Stimulated activated effector memory CD8-positive, alpha-beta T cell treated with anti-CD3 and anti-CD28 coated beads, Interleukin-12 subunit alpha, Interleukin-12 subunit beta, amount 100 ng/mL, for 72 hours (primary cell): ENCODE measurements at regions not wholly inside any gene's neighbourhood (a gene's known extent, or its start where the extent isn't known, plus 50 kb on each side); places are given as distances from the start of the nearest gene placed in this dataset.

Source experiments
- ATAC-seq: fragments of 150-1000 bp; cut with Tn5 transposase; 2 replicates; pipeline ENCODE4 v1.10.0; 2021
- DNase-seq, 2 donors: peaks; one replicate each; pipeline ENCODE4 v3.0.0; 2021 to 2022; ENCODE audit warnings: low spot score in 2 of 2
- H3K27ac Mint-ChIP-seq: one replicate; pipeline ENCODE4 v1.8.0; 2022; ENCODE audit warnings: mild to moderate bottlenecking, mixed read lengths
- H3K36me3 Mint-ChIP-seq: one replicate; pipeline ENCODE4 v1.8.0; 2022; ENCODE audit warnings: mild to moderate bottlenecking, mixed read lengths
- H3K4me1 Mint-ChIP-seq: one replicate; pipeline ENCODE4 v1.8.0; 2022; ENCODE audit warnings: mixed read lengths
- H3K4me3 Mint-ChIP-seq: one replicate; pipeline ENCODE4 v1.8.0; 2022; ENCODE audit warnings: mild to moderate bottlenecking, mixed read lengths
- H3K9me3 Mint-ChIP-seq: one replicate; pipeline ENCODE4 v1.8.0; 2022; ENCODE audit warnings: mixed read lengths

DNA sequence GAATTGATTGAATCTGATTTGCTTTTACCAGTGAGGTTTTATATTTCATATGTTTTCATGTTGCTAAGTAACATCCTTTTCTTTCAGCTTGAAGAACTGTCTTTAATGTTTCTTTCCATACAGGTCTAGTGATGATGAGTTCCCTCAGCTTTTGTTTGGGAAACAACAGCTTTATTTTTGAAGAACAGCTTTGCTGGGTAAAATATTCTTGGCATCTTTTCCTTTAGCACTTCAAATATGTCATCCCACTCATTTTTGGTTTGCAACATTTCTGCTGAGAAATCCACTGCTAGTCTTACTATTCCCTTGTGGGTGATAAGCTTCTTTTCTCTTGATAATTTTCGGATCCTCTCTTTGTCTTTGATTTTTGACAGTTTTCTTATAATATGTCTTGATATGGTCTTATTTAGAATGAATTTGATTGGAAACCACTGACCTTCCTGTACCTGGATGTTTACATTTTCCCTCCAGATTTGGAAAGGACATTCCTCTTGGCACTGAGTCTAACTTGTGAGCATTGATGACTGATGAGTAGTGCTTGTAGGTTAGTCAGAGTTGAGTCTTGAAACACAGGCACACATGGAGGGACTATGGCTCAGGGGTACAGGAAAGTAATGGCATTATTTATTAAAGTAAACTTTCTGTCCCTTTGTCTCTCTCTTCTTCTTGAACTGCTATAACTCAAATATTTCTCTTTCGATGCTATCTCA, 220.3 kb downstream of the SPATA31D1 start:
- no peaks in the 10 kb centered on the region for H3K36me3 Mint-ChIP-seq
- ATAC-seq (no peak), DNase-seq (no peak)
- peaks cover 20% of the 10 kb centered on the region for H3K9me3 Mint-ChIP-seq
- H3K27ac Mint-ChIP-seq, result no peak overlapping the region
- H3K4me1 Mint-ChIP-seq, result no peaks in the 10 kb centered on the region
- no peak overlapping the region for H3K4me3 Mint-ChIP-seq

DNA sequence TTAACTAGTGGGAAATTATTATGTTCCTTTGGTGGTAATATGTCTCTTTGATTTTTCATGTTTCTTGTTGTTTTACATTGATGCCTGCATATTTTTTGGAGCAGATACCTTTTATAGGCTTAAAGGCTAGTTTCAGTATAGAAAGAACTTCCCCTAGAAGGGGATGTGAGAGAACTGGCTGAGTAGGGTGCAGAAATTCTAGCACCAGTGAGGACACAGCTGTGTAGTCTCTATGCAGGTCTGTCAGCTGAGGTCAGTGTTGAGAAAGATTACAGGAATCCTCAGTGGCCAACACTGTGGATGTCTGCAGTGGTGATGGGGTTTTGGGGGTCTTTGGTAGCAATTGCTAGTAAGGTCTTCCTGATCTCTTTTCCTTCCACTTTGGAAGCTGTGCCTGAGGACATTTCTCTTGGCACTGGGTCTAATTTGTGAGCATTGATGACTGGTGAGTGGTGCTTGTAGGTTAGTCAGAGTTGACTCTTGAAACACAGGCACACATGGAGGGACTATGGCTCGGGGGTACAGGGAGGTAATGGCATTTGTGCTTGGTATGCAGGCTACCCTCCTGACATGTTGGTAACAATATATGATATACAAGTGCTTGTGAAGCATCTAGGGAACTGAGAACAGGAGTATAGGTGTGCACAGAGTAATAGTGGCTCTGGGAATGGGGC, 221.4 kb downstream of the SPATA31D1 start:
- no peak for ATAC-seq
- H3K4me3 Mint-ChIP-seq, result no peak overlapping the region
- no peak for DNase-seq
- H3K4me1 Mint-ChIP-seq, result no peaks in the 10 kb centered on the region
- H3K36me3 Mint-ChIP-seq, result no peaks in the 10 kb centered on the region
- H3K27ac Mint-ChIP-seq, result no peak overlapping the region
- peaks cover 20% of the 10 kb centered on the region for H3K9me3 Mint-ChIP-seq

DNA sequence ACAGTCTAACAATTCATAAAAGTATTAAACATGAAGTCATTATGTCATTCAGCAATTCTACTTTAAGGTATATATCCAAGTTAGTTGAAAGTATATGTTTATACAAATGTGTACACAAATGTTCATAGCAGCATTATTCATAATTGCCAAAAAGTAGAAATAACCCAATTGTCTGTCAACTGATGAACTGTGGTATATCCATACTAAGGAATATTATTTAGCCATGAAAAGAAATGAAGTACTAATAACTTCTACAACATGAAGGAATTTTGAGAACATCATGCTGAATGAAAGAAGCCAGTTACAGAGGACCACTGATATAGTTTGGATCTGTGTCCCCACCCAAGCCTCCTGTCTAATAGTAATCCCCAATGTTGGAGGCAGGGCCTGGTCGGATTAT, 224.3 kb downstream of the SPATA31D1 start:
- no peak for ATAC-seq
- Mint-ChIP-seq H3K9me3 (peaks cover 26% of the 10 kb centered on the region), H3K27ac (no peak overlapping the region), H3K4me1 (no peaks in the 10 kb centered on the region), H3K36me3 (no peaks in the 10 kb centered on the region), H3K4me3 (no peak overlapping the region)
- no peak for DNase-seq

DNA sequence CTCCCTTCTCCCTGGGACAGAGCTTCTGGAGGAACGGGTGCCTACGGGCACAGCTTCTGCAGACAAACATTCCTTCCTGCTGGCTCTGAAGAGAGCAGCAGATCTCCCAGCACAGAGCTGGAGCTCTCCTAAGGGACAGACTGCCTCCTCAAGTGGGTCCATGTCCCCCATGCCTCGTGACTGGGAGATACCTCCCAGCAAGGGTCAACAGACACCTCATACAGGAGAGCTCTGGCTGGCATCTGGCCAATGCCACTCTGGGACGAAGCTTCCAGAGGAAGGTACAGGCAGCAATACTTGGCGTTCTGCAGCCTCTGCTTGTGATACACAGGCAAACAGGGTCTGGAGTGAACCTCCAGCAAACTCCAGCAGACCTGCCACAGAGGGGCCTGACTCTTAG, 227.9 kb downstream of the SPATA31D1 start:
- no peak for ATAC-seq

DNA sequence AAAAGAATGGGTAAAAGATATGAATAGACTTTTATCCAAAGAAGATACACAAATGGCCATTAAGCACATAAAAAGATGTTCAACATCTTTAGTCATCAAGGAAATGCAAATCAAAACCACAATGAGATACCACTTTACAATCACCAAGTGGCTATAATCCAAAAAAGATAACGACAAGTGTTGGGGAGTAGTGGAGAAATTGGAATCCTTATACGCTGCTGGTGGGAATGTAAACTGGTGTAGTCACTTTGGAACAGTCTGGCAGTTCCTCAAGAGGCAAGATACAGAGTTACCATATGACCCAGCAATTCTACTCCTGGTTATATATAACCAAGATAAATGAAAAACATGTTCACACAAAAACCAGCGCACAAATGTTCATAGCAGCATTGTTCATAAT, 234.9 kb downstream of the SPATA31D1 start:
- DNase-seq, result no peak
- no peak overlapping the region for H3K27ac Mint-ChIP-seq
- H3K36me3 Mint-ChIP-seq, result no peaks in the 10 kb centered on the region
- no peaks in the 10 kb centered on the region for H3K4me1 Mint-ChIP-seq
- H3K4me3 Mint-ChIP-seq, result no peak overlapping the region
- no peak for ATAC-seq
- peaks cover 5% of the 10 kb centered on the region for H3K9me3 Mint-ChIP-seq

More for the DNA sequence above, 227.9 kb downstream of the SPATA31D1 start:
- H3K36me3 Mint-ChIP-seq, result no peaks in the 10 kb centered on the region
- no peak overlapping the region for H3K27ac Mint-ChIP-seq
- H3K9me3 Mint-ChIP-seq, result peaks cover 11% of the 10 kb centered on the region
- no peak overlapping the region for H3K4me3 Mint-ChIP-seq
- no peak for DNase-seq
- no peaks in the 10 kb centered on the region for H3K4me1 Mint-ChIP-seq

DNA sequence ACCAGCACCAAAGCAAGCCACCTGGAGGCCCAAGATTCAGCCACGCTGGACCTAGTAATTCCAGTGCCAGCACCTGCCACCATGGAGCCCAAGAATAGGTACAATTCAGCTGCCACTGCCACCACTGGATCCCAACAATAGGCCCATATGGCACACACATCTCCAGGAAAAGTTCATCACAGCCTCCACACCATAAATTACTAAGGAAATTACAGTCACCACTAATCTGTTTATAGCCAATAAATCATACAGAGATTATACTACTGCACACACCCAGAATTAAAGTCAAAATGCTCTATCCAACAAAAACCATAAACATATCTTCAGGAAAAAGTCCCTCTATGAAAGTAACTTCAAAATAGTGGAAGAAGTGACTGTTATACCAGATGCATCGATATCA, 242.8 kb downstream of the SPATA31D1 start:
- no peak for DNase-seq
- H3K4me3 Mint-ChIP-seq, result no peak overlapping the region
- H3K9me3 Mint-ChIP-seq, result peaks cover 15% of the 10 kb centered on the region
- H3K4me1 Mint-ChIP-seq, result no peaks in the 10 kb centered on the region
- ATAC-seq, result no peak
- no peak overlapping the region for H3K27ac Mint-ChIP-seq
- no peaks in the 10 kb centered on the region for H3K36me3 Mint-ChIP-seq

DNA sequence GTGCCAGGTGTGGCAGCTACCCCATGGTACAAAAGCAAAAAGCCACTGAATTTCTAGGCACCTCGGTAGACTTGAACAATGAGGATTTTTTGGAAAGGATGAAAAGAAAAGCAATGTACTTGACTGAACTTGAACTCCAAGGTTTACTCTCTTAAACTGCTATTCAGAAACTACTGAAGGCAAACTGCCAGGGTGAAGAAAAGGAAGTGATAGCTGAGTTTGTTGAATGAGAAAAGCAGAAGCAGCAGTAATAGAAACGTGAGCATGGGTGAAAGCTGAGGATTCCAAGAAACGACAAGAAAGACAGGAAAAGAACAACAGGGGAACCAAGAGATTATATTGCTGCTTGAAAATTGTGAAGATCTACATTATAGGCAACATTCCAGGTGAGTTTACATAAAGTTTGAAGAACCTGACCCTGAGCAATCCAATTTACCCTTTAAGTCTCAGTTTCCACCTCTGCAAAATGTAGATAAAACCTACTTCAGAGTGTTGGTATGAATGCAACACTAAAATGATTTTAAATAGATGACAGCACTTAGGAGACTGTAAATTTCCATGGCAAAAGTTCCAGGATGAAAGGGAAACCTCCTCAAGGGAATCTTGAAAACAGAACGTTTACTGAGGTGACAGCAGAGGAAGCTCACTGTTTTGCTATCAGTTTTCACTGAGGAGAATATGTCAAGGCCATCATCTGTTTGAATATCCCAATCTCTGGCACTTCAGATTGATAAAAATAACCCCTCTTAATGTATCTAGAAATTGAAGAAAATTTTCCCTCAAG, 245.8 kb downstream of the SPATA31D1 start:
- no peak overlapping the region for H3K27ac Mint-ChIP-seq
- no peaks in the 10 kb centered on the region for H3K36me3 Mint-ChIP-seq
- ATAC-seq, result no peak
- no peak overlapping the region for H3K4me3 Mint-ChIP-seq
- H3K4me1 Mint-ChIP-seq, result no peaks in the 10 kb centered on the region
- peaks cover 19% of the 10 kb centered on the region for H3K9me3 Mint-ChIP-seq
- no peak for DNase-seq

DNA sequence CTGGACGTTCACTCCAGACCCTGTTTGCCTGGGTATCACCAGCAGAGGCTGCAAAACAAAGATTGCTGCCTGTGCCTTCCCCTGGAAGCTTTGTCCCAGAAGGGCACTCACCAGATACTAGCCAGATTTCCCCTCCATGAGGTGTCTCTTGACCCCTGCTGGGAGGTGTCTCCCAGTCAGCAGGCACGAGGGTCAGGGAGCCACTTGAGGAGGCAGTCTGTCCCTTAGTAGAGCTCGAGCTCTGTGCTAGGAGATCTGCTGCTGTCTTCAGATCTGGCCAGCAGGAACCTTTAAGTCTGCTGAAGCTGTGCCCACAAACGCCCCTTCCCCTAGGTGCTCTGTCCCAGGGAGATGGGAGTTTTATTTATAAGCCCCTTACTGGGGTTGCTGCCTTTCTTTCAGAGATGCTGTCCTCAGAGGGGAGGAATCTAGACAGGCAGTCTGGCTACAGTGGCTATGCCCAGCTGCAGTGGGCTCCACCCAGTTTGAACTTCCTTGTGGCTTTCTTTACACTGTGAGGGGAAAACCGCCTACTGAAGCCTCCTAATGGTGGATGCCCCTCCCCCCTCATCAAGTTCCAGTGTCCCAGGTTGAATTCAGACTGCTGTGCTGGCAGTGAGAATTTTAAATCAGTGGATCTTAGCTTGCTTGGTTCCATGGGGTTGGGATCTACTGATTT, 253.9 kb downstream of the SPATA31D1 start:
- Mint-ChIP-seq H3K4me3 (no peak overlapping the region), H3K36me3 (no peaks in the 10 kb centered on the region), H3K4me1 (no peaks in the 10 kb centered on the region), H3K27ac (no peak overlapping the region), H3K9me3 (peaks cover 25% of the 10 kb centered on the region)
- ATAC-seq (no peak), DNase-seq (no peak)

DNA sequence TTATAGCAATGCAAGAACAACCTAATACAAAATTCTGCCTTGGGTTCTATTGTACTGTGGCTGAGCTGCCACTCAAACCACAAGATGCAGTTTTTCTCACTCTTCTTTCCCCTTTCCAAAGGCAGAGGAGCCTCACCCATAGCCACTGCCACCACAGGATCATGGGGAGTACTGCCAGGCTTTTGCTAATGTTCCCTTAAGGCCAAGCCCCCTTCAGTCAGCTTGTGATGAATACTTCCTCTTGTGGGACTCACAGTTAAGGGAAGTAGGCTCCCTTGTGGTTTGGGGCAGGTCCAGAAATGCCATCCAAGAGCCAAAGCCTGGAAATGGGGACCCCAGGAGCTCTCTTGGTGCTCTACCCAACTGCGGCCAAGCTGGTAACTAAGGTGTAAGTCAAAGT, 258.7 kb downstream of the SPATA31D1 start:
- Mint-ChIP-seq H3K9me3 (peaks cover 3% of the 10 kb centered on the region), H3K27ac (no peak overlapping the region), H3K4me3 (no peak overlapping the region), H3K36me3 (no peaks in the 10 kb centered on the region), H3K4me1 (no peaks in the 10 kb centered on the region)
- ATAC-seq (no peak), DNase-seq (no peak)

DNA sequence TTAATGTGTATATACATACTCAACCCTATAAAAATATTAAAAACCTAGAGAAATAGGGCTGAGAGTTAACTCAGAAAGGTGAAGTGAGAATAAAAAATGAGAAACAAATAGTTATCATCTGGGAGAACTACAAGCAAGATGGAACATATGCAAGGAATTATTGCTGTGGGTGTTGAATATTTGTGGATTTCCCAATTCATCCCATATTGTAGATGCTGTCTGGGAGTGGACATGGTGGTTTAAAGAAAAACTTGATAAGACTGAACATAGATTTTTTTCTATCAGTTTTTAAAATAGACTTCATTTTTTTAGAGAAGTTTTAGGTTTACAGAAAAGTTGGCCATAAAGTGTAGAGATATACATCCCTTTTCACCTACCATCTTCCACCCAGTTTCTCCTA, 263.5 kb downstream of the SPATA31D1 start:
- Mint-ChIP-seq H3K36me3 (no peaks in the 10 kb centered on the region), H3K9me3 (no peaks in the 10 kb centered on the region), H3K4me3 (no peak overlapping the region), H3K27ac (no peak overlapping the region), H3K4me1 (no peaks in the 10 kb centered on the region)
- DNase-seq, result no peak
- no peak for ATAC-seq

DNA sequence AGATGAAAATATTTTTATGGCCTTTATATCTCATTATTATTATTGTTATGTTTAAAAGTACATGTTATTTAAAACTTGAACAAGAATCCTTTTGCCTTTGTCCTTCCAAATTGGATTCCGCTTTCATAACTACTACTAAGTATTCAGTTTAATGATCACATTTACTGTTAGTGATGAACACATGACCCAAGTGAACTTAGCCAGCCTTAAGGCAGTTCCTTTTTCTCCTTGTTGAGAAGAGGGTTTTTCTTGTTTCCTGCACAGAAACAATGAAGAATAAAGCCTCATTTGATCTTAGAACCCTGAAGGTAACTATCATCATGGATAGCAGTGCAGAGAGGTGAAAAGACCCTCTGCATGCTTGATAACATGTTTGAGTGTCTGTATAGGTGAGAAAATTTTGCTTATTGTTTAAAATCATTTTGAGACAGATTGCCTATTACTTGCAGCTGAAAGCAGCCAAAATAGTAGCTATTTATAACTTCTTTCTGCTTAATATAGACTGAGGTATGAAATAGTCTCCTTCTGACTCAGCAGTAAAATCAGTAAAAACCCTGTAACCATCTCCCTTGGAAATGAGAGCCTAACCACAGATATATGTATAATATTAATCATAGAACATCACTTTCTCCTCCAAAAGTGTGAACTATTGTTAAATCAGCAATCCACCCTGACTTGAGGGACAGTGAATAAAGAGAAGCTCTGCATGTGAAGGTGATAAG, 266.2 kb downstream of the SPATA31D1 start:
- DNase-seq (no peak), ATAC-seq (no peak)
- no peak overlapping the region for H3K27ac Mint-ChIP-seq
- H3K4me3 Mint-ChIP-seq, result no peak overlapping the region
- H3K4me1 Mint-ChIP-seq, result no peaks in the 10 kb centered on the region
- H3K36me3 Mint-ChIP-seq, result no peaks in the 10 kb centered on the region
- H3K9me3 Mint-ChIP-seq, result no peaks in the 10 kb centered on the region

DNA sequence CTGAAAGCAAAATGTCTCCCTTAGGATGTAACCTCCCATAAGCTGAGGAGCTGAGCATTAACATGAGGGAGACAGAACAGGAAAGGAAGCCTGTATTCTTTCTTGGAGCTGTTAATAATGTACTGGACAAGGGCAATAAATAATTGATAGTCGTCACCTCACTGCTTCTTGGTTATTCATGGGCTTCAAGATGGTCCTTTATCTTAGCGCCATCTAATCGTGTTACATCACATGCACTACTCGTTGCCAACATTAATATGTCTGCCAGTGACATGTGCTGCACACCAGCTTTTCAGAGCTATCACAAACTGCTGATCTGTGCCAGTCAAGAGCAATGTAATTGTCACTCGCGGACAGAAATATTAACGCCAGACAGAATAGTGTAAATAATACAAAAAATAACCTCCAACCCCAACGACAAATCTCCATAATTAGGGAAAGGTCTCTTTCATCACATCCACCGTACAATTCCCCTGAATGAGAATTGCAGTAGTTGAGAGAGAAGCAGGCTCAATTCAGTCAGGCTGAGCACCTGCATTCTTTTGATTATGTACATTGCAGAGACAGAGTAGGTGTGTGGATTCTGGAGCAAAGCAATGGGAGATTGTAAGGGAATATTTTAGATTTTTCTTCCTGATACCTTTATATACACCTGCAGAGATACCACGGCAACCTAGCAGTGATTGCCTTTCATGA, 267.1 kb downstream of the SPATA31D1 start:
- Mint-ChIP-seq H3K36me3 (no peaks in the 10 kb centered on the region), H3K4me1 (no peaks in the 10 kb centered on the region), H3K9me3 (no peaks in the 10 kb centered on the region), H3K4me3 (no peak overlapping the region), H3K27ac (no peak overlapping the region)
- ATAC-seq (no peak), DNase-seq (no peak)

DNA sequence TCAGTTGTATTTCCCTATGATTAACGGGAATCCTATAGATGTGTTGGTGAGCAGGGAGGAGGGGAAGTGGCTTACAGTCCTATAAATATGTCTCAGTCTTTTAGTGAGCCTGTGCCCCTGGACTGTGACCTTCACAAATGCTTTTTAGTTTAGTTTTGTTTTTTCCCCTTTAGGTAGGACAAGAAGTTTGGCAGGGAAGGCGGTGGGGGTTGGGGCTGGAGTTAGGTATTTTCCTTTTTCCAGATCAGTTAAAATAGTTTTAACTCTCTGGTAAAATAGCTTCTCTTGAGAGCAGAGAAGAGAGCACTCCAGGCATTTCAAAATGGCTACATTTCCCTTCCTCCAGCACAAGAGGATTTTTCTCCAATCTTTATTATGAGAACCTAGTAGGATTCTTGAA, 272.1 kb downstream of the SPATA31D1 start:
- ATAC-seq (no peak), DNase-seq (no peak)
- Mint-ChIP-seq H3K4me1 (no peaks in the 10 kb centered on the region), H3K4me3 (no peak overlapping the region), H3K36me3 (no peaks in the 10 kb centered on the region), H3K9me3 (peaks cover 3% of the 10 kb centered on the region), H3K27ac (no peak overlapping the region)

DNA sequence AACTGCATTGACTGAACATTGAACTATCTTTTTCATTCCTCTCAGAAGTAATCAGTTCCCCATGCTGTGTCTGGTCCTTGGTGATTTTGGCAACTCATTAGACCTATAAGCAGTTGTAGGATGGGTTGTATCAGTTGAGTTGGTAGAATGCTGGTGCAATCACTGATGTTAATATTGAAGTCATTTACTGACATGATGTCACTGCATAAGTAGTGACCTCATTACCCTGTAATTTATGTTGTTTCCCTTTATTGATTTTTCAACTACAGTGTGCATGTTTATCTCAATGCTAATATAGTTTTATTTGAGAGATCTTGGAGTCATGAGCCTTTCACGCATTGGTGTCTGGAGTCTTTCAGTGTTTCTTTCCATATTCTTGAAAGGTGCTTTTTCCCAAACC, 275.0 kb downstream of the SPATA31D1 start:
- Mint-ChIP-seq H3K4me1 (no peaks in the 10 kb centered on the region), H3K4me3 (no peak overlapping the region), H3K27ac (no peak overlapping the region), H3K9me3 (peaks cover 3% of the 10 kb centered on the region), H3K36me3 (no peaks in the 10 kb centered on the region)
- no peak for ATAC-seq
- DNase-seq, result no peak
